Spleen (tissue), 11 donors: ENCODE measurements at regions not wholly inside any gene's neighbourhood (a gene's known extent, or its start where the extent isn't known, plus 50 kb on each side); places are given as distances from the start of the nearest gene placed in this dataset.

Experiments used
- DNase-seq: peaks from one replicate; pipeline ENCODE4 v3.0.0-alpha.2; 2020
- H3K27ac ChIP-seq, 8 donors: fragments of 200-600 bp; sonication (generic) in 7 of 8; 1 replicate in 4 of 8; 2 replicates in 4 of 8; pipeline versions ENCODE4 v1.5.0 to v1.8.0; 2016 to 2021; ENCODE audit warnings: inconsistent platforms in 4 of 8, mild to moderate bottlenecking in 4 of 8, moderate library complexity in 1 of 8
- H3K27me3 ChIP-seq, 7 donors: fragments of 200-600 bp; sonication (generic) in 6 of 7; replicated peaks in 1 of 7; 1 replicate in 4 of 7; 2 replicates in 3 of 7; pipeline versions ENCODE4 v1.5.0 to v1.8.0; 2016 to 2021; ENCODE audit warnings: inconsistent platforms in 3 of 7, mild to moderate bottlenecking in 1 of 7
- H3K36me3 ChIP-seq, 6 donors: fragments of 200-600 bp; sonication (generic) in 5 of 6; 1 replicate in 4 of 6; 2 replicates in 2 of 6; pipeline versions ENCODE4 v1.5.0 to v1.8.0; 2016 to 2021; ENCODE audit warnings: inconsistent platforms in 2 of 6
- H3K4me1 ChIP-seq, 6 donors: fragments of 200-600 bp; sonication (generic) in 5 of 6; 1 replicate in 3 of 6; 2 replicates in 3 of 6; pipeline versions ENCODE4 v1.5.0 to v1.8.0; 2016 to 2021; ENCODE audit warnings: inconsistent platforms in 3 of 6
- H3K4me3 ChIP-seq, 8 donors: fragments of 200-600 bp; sonication (generic) in 7 of 8; 1 replicate in 4 of 8; 2 replicates in 4 of 8; pipeline versions ENCODE4 v1.5.0 to v1.8.0; 2016 to 2021; ENCODE audit warnings: inconsistent platforms in 4 of 8, mild to moderate bottlenecking in 4 of 8, moderate library complexity in 2 of 8
- H3K9me3 ChIP-seq, 8 donors: fragments of 200-600 bp; sonication (generic) in 7 of 8; 1 replicate in 4 of 8; 2 replicates in 4 of 8; pipeline versions ENCODE4 v1.5.0 to v1.8.0; 2016 to 2021; ENCODE audit warnings: inconsistent platforms in 4 of 8
- POLR2A ChIP-seq, 3 donors: fragments of 450-650 bp; IDR thresholded peaks; one replicate each; pipeline ENCODE4 v1.5.1; 2017; ENCODE audit warnings: antibody characterized with exemption in 3 of 3, mild to moderate bottlenecking in 1 of 3
- POLR2AphosphoS5 ChIP-seq, 3 donors: sonication (generic); formaldehyde crosslinking; IDR thresholded peaks; one replicate each; pipeline ENCODE4 v1.5.1; 2017; ENCODE audit warnings: antibody characterized with exemption in 3 of 3
- WGBS, 5 donors: extraction: QIAGEN DNeasy Blood & Tissue Kit in 3 of 5; methylation state at CpG; one replicate each; pipeline versions ENCODE4 v1.1.5 to v1.1.7; 2013 to 2018; 5-methylcytosine and 5-hydroxymethylcytosine counted together
- intact Hi-C: fragments of 100-400 bp; cut with DNase I; formaldehyde crosslinking; loops from one replicate; pipeline ENCODE4 v1.15.0; 2023; ENCODE audit warnings: low total_unique reads
- TF ChIP-seq, protein P1 (sequence below), 11 experiments: fragments of 200-600 bp in 7 of 11; fragments of 450-650 bp in 4 of 11; sonication (generic) in 4 of 11; IDR thresholded peaks in 8 of 11; conservative IDR thresholded peaks in 3 of 11; 1 replicate in 7 of 11; 2 replicates in 4 of 11; pipeline versions ENCODE4 v1.4.0 to v1.8.0; 2016 to 2021; ENCODE audit warnings: antibody characterized with exemption in 11 of 11, inconsistent platforms in 4 of 11, mild to moderate bottlenecking in 1 of 11
- donor health status: healthy with polysubstance abuse.
- donor health status: DM: no; HTN: no; CAD: no; lungs with moderate emphysema.
- donor health status: DM: no; HTN: no; CAD: no.
- donor health status: Bipolar disorder and iron deficiency.
- donor health status: healthy.
- donor health status: DM: no; HTN: no; CAD: no.
- donor health status: DM: yes; HTN: yes; CAD: no.

- Histone ChIP-seq H3K36me3 (peaks cover 0 to 6% (median 0%) of the 10 kb centered on the region in 6 donors), H3K27me3 (peaks cover 0 to 3% (median 0%) of the 10 kb centered on the region in 7 donors), H3K27ac (peak overlapping the region in 1 of 8 donors; percentile 31), H3K9me3 (peaks cover 0 to 13% (median 7%) of the 10 kb centered on the region in 8 donors), H3K4me3 (no peak overlapping the region), H3K4me1 (peaks cover 0 to 13% (median 0%) of the 10 kb centered on the region in 6 donors)
- no peak for TF ChIP-seq POLR2A (IDR thresholded peaks at IDR 0.05)
- TF ChIP-seq, protein P1, sequence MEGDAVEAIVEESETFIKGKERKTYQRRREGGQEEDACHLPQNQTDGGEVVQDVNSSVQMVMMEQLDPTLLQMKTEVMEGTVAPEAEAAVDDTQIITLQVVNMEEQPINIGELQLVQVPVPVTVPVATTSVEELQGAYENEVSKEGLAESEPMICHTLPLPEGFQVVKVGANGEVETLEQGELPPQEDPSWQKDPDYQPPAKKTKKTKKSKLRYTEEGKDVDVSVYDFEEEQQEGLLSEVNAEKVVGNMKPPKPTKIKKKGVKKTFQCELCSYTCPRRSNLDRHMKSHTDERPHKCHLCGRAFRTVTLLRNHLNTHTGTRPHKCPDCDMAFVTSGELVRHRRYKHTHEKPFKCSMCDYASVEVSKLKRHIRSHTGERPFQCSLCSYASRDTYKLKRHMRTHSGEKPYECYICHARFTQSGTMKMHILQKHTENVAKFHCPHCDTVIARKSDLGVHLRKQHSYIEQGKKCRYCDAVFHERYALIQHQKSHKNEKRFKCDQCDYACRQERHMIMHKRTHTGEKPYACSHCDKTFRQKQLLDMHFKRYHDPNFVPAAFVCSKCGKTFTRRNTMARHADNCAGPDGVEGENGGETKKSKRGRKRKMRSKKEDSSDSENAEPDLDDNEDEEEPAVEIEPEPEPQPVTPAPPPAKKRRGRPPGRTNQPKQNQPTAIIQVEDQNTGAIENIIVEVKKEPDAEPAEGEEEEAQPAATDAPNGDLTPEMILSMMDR (IDR thresholded peaks at IDR 0.05 in 8 of 11, conservative IDR thresholded peaks at IDR 0.05 in 3 of 11) = no peak
- TF ChIP-seq POLR2AphosphoS5 (IDR thresholded peaks at IDR 0.05) = no peak
- intact Hi-C loops = no loop called here
- peak; percentile 53 for DNase-seq
- 87 to 95% (median 92%) methylated on average over 19 of the region's 19 CpGs for WGBS, 5 donors
These were observed 158.5 kb upstream of the RTL1 start for GRCh38 chr14:101062065-101062450.

DNA sequence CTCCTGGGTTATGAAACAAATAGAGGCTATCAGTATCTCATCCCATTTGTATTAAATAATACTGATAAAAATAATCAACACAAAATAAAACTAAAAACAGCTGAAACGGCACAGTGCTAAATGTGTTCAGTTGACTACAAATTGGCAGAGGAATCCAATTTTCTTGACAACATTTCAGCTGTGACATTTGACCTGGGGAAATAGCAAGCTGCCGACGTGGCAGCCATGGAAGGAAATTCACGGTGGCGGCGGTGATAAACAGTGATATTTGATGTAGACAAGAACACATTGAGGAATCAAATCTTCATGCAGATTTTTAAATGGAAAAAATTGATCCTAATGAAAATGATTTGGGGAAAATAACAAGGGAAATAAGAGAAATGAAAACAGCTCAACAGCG, 159.1 kb upstream of the RTL1 start:
- H3K4me3 ChIP-seq = no peak overlapping the region
- DNase-seq = peak; percentile 24
- peaks cover 0 to 3% (median 0%) of the 10 kb centered on the region in 7 donors for H3K27me3 ChIP-seq
- peaks cover 0 to 8% (median 3%) of the 10 kb centered on the region in 8 donors for H3K9me3 ChIP-seq
- peaks cover 0 to 6% (median 0%) of the 10 kb centered on the region in 6 donors for H3K36me3 ChIP-seq
- peak overlapping the region in 2 of 8 donors; percentile 4 to 31 for H3K27ac ChIP-seq
- TF ChIP-seq POLR2A (IDR thresholded peaks at IDR 0.05) = no peak
- TF ChIP-seq, protein P1 (IDR thresholded peaks at IDR 0.05 in 8 of 11, conservative IDR thresholded peaks at IDR 0.05 in 3 of 11) = no peak
- TF ChIP-seq POLR2AphosphoS5 (IDR thresholded peaks at IDR 0.05) = no peak
- H3K4me1 ChIP-seq = peaks cover 0 to 18% (median 2%) of the 10 kb centered on the region in 6 donors
- intact Hi-C loops = no loop called here
- WGBS, 5 donors = 67 to 80% (median 79%) methylated on average over 7 of the region's 7 CpGs

DNA sequence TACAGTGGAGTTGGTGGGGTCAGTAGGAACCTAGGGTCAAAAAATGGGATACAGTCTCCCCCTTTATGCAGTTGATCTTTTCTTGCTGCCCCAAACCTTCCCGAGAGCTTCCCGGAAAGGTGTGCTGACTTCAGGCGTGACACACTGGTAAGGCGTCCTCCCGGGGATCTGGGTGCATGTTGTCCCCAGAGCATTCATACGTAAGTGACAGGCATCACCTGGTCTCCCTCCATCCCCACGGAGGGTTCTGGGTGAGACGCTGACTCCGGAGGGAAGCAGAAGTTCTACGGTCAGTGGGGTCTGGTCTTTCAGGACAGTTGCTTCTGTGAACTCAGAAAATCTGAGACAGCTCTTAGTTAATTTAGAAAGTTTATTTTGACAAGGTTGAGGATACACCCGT, 159.6 kb upstream of the RTL1 start:
- peaks cover 0 to 3% (median 0%) of the 10 kb centered on the region in 8 donors for H3K9me3 ChIP-seq
- WGBS, 5 donors = 83 to 87% (median 83%) methylated on average over 11 of the region's 11 CpGs
- TF ChIP-seq, protein P1 (IDR thresholded peaks at IDR 0.05 in 8 of 11, conservative IDR thresholded peaks at IDR 0.05 in 3 of 11) = no peak
- TF ChIP-seq POLR2A (IDR thresholded peaks at IDR 0.05) = no peak
- TF ChIP-seq POLR2AphosphoS5 (IDR thresholded peaks at IDR 0.05) = no peak
- intact Hi-C loops = no loop called here
- H3K36me3 ChIP-seq = peaks cover 0 to 6% (median 0%) of the 10 kb centered on the region in 6 donors
- peaks cover 0 to 3% (median 0%) of the 10 kb centered on the region in 7 donors for H3K27me3 ChIP-seq
- H3K4me3 ChIP-seq = no peak overlapping the region
- peak; percentile 54 for DNase-seq
- H3K27ac ChIP-seq = peak overlapping the region in 1 of 8 donors; percentile 4
- peaks cover 0 to 21% (median 3%) of the 10 kb centered on the region in 6 donors for H3K4me1 ChIP-seq

DNA sequence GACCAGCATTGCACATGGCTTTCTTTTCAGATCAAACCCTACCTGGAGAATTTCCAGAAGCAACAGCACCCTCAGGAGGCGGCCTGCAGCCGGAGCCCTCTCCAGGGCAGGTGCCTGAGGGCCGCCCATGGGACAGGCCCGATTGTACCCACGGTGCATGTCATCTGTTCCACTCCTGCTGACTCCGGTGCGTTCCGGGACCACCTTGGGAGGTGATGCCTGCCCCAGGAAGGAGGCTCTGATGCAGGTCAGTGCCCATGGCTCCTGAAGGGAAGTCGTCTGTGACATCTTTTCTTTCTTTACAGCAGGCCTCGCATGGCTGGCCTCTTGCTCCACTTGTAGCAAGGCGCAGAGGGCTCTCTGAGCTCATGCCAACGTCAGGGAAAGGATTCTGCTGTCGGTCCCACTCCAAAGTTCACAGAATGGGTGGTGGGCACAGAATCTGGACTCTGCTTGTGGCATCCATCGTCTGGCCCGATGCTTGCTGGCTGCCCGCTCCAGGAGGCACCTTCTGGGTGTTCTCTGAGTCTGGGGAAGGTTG, 160.7 kb upstream of the RTL1 start:
- WGBS, 5 donors = 84 to 91% (median 89%) methylated on average over 14 to 16 of the region's 16 CpGs
- intact Hi-C loops = no loop called here
- peaks cover 0 to 10% (median 0%) of the 10 kb centered on the region in 7 donors for H3K27me3 ChIP-seq
- H3K36me3 ChIP-seq = peaks cover 0 to 4% (median 0%) of the 10 kb centered on the region in 6 donors
- peaks cover 0 to 32% (median 12%) of the 10 kb centered on the region in 6 donors for H3K4me1 ChIP-seq
- H3K27ac ChIP-seq = no peak overlapping the region
- TF ChIP-seq, protein P1 (IDR thresholded peaks at IDR 0.05 in 8 of 11, conservative IDR thresholded peaks at IDR 0.05 in 3 of 11) = no peak
- peak; percentile 65 for DNase-seq
- no peak overlapping the region for H3K4me3 ChIP-seq
- no peaks in the 10 kb centered on the region for H3K9me3 ChIP-seq
